ENCODE measurements at regions not wholly inside any gene's neighbourhood (a gene's known extent, or its start where the extent isn't known, plus 50 kb on each side); places are given as distances from the start of the nearest gene placed in this dataset.

DNA sequence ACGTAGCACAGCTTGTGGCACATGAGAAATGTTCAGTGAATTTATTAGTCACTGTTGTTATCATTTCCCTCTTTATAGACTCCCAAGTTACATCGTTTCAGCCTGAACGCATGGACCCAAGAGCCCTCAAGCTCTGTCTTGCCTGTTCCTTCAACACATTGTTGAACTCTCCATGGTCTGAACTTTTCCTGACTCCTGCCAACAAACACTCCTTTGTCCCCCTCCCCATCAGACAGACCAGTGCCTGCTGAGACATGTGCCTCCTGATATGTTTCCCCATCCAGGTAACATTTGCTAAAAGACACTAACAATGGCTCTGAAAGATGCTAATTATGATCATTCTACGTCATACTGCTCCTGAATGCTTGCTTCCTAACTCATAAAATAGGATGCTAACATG is 108.7 kb upstream of the NFIA start:
- DNase-seq (ENCODE audit: low read depth in 1 of 2, low spot score in 2 of 2) (no peak), FAIRE-seq (no peak)
- H3K23me2 ChIP-seq (ENCODE audit: low read depth, low read length) = no peaks in the 10 kb centered on the region; the same call in 1 of the 2 replicates
- H4K8ac ChIP-seq (ENCODE audit: extremely low read depth, insufficient read depth, low read length) = no peak overlapping the region
- H3K4ac ChIP-seq (replicated peaks; ENCODE audit: insufficient read length, low read depth, low read length) = no peak overlapping the region
- no peak overlapping the region for H2AK5ac ChIP-seq (ENCODE audit: low read depth, low read length)
- no peak overlapping the region for H3K18ac ChIP-seq (ENCODE audit: extremely low read depth, low read length)
- no peak overlapping the region for H4K91ac ChIP-seq (replicated peaks; ENCODE audit: insufficient read length, low read length)
- no peak overlapping the region for H3K23ac ChIP-seq (ENCODE audit: insufficient read length)
- H2AFZ ChIP-seq (ENCODE audit: low read length) = no peak overlapping the region
- H3K27me3 ChIP-seq (replicated peaks in 1 of 4; ENCODE audit: control insufficient read depth in 3 of 4, extremely low read depth in 1 of 4, insufficient read depth in 3 of 4, low read length in 3 of 4) = peaks cover 0 to 5% (median 0%) of the 10 kb centered on the region in 4 experiments; a peak in 1 of 7 replicates
- no peaks in the 10 kb centered on the region for H4K20me1 ChIP-seq (replicated peaks in 1 of 2; ENCODE audit: control insufficient read depth in 1 of 2, insufficient read depth in 2 of 2, low read length in 2 of 2)
- ChIA-PET CTCF (ENCODE audit: partially characterized antibody) (interaction anchor here (0.6 to 4.3 kb wide), 4 partner anchors 71 to 678 kb away, joined by 3 to 29 read pairs (median 7); no protein-coding TSS in a partner anchor), POLR2A (ENCODE audit: partially characterized antibody) (interaction anchor here (0.9 kb wide), 1 partner anchor 73 kb away, joined by 3 read pairs; no protein-coding TSS in a partner anchor)
- no peak overlapping the region for H2BK5ac ChIP-seq (ENCODE audit: low read depth, low read length)
- H3K27ac ChIP-seq (ENCODE audit: low read depth, low read length) = no peak overlapping the region
- no peak overlapping the region for H3K56ac ChIP-seq (replicated peaks; ENCODE audit: insufficient read length, low read depth, low read length)
- H3K4me1 ChIP-seq (replicated peaks in 1 of 4; ENCODE audit: control insufficient read depth in 3 of 4, insufficient read depth in 4 of 4, low read length in 3 of 4) = peaks cover 0 to 12% (median 8%) of the 10 kb centered on the region in 4 experiments; a peak in 3 of 7 replicates
- H3K79me1 ChIP-seq (ENCODE audit: low read depth, low read length) = no peaks in the 10 kb centered on the region
- no peak overlapping the region; the same call in 1 of the 2 replicates for H2BK15ac ChIP-seq (ENCODE audit: low read length)
- H2BK120ac ChIP-seq (replicated peaks; ENCODE audit: low read depth, low read length) = no peak overlapping the region
- no peak overlapping the region for H3K4me3 ChIP-seq (ENCODE audit: extremely low read depth in 1 of 4, insufficient read depth in 2 of 4, low read depth in 3 of 4, low read length in 4 of 4)
- H3K4me2 ChIP-seq (ENCODE audit: insufficient read depth in 1 of 2, low read depth in 2 of 2, low read length in 2 of 2) = no peak overlapping the region
- no peak overlapping the region for H3K14ac ChIP-seq (ENCODE audit: insufficient read length)
- no peaks in the 10 kb centered on the region for H3K79me2 ChIP-seq (ENCODE audit: control insufficient read depth in 1 of 2, insufficient read depth in 2 of 2, low read length in 2 of 2)
- 90% methylated on average over 4 of the region's 4 CpGs; no CpG with 5 or more reads in 1 of the 2 experiments for WGBS, 2 experiments (ENCODE audit: extremely low coverage in 1 of 2, insufficient coverage in 1 of 2, insufficient read length in 1 of 2, insufficient replicate concordance in 2 of 2, low coverage in 1 of 2, low lambda C conversion rate in 2 of 2, missing lambda C conversion rate in 1 of 2)
- H3K9ac ChIP-seq (replicated peaks in 1 of 4; ENCODE audit: extremely low read depth in 1 of 4, low read depth in 3 of 4, low read length in 3 of 4) = no peak overlapping the region
- peaks cover 0 to under 1% of the 10 kb centered on the region in 2 experiments; a peak in 1 of 4 replicates for H3K9me3 ChIP-seq (ENCODE audit: insufficient read depth in 2 of 2, low read depth in 1 of 2, low read length in 1 of 2)
- no peaks in the 10 kb centered on the region for H3K36me3 ChIP-seq (ENCODE audit: control insufficient read depth in 2 of 4, insufficient read depth in 4 of 4, low read length in 3 of 4)
- H2BK12ac ChIP-seq (ENCODE audit: low read depth, low read length) = no peak overlapping the region
- H4K5ac ChIP-seq (ENCODE audit: insufficient read length, low read depth, low read length) = no peak overlapping the region
- H2BK20ac ChIP-seq (ENCODE audit: low read length) = no peak overlapping the region
- TF ChIP-seq CBX5 (IDR thresholded peaks at IDR 0.05; ENCODE audit: low read depth, low read length) (no peak), FOSL1 (IDR thresholded peaks at IDR 0.05; ENCODE audit: insufficient read depth, low read depth, low read length) (no peak), HDAC6 (IDR thresholded peaks at IDR 0.05; ENCODE audit: low read depth, low read length) (no peak), TEAD4 (IDR thresholded peaks at IDR 0.05; ENCODE audit: low read depth, low read length) (no peak), CTCF (IDR thresholded peaks at IDR 0.05; ENCODE audit: control extremely low read depth in 1 of 3, insufficient read depth in 1 of 3, low read depth in 1 of 3, low read length in 3 of 3) (no peak), EZH2 (IDR thresholded peaks at IDR 0.05; ENCODE audit: low read depth, low read length, severe bottlenecking) (no peak)
- TF ChIP-seq, protein P1, sequence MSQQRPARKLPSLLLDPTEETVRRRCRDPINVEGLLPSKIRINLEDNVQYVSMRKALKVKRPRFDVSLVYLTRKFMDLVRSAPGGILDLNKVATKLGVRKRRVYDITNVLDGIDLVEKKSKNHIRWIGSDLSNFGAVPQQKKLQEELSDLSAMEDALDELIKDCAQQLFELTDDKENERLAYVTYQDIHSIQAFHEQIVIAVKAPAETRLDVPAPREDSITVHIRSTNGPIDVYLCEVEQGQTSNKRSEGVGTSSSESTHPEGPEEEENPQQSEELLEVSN (IDR thresholded peaks at IDR 0.05) = no peak
- TF ChIP-seq, protein P2, sequence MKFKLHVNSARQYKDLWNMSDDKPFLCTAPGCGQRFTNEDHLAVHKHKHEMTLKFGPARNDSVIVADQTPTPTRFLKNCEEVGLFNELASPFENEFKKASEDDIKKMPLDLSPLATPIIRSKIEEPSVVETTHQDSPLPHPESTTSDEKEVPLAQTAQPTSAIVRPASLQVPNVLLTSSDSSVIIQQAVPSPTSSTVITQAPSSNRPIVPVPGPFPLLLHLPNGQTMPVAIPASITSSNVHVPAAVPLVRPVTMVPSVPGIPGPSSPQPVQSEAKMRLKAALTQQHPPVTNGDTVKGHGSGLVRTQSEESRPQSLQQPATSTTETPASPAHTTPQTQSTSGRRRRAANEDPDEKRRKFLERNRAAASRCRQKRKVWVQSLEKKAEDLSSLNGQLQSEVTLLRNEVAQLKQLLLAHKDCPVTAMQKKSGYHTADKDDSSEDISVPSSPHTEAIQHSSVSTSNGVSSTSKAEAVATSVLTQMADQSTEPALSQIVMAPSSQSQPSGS (IDR thresholded peaks at IDR 0.05; ENCODE audit: low read length) = no peak
